OCI-LY7 (cell line): ENCODE measurements at regions not wholly inside any gene's neighbourhood (a gene's known extent, or its start where the extent isn't known, plus 50 kb on each side); places are given as distances from the start of the nearest gene placed in this dataset.

Experiments
- EZH2phosphoT487 ChIP-seq: fragments of 200-600 bp; sonication (generic); IDR thresholded peaks from 2 replicates; pipeline ENCODE4 v1.6.1; 2018; ENCODE audit warnings: low read depth, borderline replicate concordance, mild to moderate bottlenecking, mixed run types, antibody characterized with exemption, low read length, moderate library complexity, mixed read lengths
- TF ChIP-seq, protein P1 (sequence below): fragments of 200-600 bp; sonication (generic); conservative IDR thresholded peaks from 2 replicates; pipeline ENCODE4 v1.5.1; 2014; ENCODE audit warnings: mild to moderate bottlenecking, antibody characterized with exemption, low read length, moderate library complexity, mixed read lengths

DNA sequence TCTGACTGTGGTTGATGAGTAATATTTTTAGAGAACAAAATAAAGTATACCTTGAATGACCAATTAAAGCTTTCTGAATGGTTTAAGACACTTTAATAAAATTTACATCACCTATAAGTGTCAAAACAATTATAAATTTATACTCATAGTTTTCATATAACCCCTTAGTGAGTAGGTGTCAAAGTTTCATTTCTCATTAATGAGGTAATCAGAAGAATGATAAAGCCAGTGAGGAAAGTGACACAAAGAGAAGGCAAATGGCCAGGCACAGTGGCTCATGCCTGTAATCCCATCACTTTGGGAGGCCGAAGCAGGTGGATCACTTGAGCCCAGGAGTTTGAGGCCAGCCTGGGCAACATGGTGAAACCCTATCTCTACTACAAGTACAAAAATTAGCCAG is 60.8 kb upstream of the CTLA4 start:
- TF ChIP-seq, protein P1, sequence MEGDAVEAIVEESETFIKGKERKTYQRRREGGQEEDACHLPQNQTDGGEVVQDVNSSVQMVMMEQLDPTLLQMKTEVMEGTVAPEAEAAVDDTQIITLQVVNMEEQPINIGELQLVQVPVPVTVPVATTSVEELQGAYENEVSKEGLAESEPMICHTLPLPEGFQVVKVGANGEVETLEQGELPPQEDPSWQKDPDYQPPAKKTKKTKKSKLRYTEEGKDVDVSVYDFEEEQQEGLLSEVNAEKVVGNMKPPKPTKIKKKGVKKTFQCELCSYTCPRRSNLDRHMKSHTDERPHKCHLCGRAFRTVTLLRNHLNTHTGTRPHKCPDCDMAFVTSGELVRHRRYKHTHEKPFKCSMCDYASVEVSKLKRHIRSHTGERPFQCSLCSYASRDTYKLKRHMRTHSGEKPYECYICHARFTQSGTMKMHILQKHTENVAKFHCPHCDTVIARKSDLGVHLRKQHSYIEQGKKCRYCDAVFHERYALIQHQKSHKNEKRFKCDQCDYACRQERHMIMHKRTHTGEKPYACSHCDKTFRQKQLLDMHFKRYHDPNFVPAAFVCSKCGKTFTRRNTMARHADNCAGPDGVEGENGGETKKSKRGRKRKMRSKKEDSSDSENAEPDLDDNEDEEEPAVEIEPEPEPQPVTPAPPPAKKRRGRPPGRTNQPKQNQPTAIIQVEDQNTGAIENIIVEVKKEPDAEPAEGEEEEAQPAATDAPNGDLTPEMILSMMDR, result no peak
- TF ChIP-seq EZH2phosphoT487, result no peak
